Esophagus squamous epithelium (tissue), 4 donors: ENCODE measurements at regions not wholly inside any gene's neighbourhood (a gene's known extent, or its start where the extent isn't known, plus 50 kb on each side); places are given as distances from the start of the nearest gene placed in this dataset.

ENCODE experiments used
- CTCF ChIP-seq, 6 experiments: fragments of 450-650 bp in 4 of 6; fragments of 200-600 bp in 2 of 6; sonication (generic) in 2 of 6; IDR thresholded peaks; one replicate each; pipeline ENCODE4 v1.5.1; 2016 to 2019; ENCODE audit warnings: antibody characterized with exemption in 6 of 6, mild to moderate bottlenecking in 4 of 6, moderate library complexity in 4 of 6
- POLR2A ChIP-seq, 4 donors: fragments of 450-650 bp; IDR thresholded peaks; one replicate each; pipeline ENCODE4 v1.6.1; 2017; ENCODE audit warnings: antibody characterized with exemption in 4 of 4, mild to moderate bottlenecking in 4 of 4, moderate library complexity in 3 of 4

GRCh38 chr7:107907-108306, 84.5 kb upstream of the FAM20C start:
- no peak for TF ChIP-seq POLR2A (IDR thresholded peaks at IDR 0.05)
- no peak for TF ChIP-seq CTCF (IDR thresholded peaks at IDR 0.05)
